ENCODE measurements at regions not wholly inside any gene's neighbourhood (a gene's known extent, or its start where the extent isn't known, plus 50 kb on each side); places are given as distances from the start of the nearest gene placed in this dataset.

DNA sequence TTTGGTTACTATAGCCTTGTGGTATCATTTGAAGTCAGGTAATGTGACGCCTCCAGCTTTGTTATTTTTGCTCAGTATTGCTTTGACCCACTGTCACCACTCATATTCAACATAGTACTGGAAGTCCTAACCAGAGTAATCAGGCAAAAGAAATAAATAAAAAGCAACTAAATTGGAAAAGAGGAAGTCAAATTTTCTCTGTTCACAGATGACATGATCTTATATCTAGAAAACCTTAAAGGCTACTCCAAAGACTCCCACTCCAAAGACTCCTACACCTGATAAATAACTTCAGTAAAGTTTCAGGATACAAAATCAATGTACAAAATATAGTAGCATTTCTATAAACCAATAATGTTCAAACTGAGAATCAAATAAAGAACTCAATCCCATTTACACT is 348.6 kb downstream of the CXXC4 start:
- H3K9me3 Mint-ChIP-seq, result peaks cover 14% of the 10 kb centered on the region
- no peaks in the 10 kb centered on the region for H3K4me1 Mint-ChIP-seq (ENCODE audit: low read depth in 2 of 2)
- no peaks in the 10 kb centered on the region for H3K27me3 Mint-ChIP-seq

DNA sequence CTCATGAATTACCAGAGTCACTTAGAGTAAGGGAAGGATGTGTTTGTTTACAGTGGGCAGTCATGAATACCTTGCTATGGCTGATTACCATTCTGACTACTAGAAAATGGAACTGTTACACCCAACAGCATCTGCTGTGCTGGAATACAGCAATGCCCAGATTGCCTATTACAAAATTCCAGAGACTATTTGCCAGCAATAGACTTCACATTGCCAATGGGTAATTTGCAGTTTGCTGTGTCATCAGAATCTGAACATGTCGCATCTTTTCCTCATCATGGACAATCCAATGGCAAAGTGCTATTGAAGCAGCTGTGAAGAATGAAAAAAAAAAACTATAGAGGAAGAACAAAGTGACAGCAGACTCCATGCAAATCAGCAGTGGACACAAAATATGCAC is 356.6 kb downstream of the CXXC4 start:
- ATAC-seq (no peak), DNase-seq (ENCODE audit: low spot score) (no peak)
- H3K27ac Mint-ChIP-seq, result no peak overlapping the region
- no peaks in the 10 kb centered on the region for H3K36me3 Mint-ChIP-seq
- no peaks in the 10 kb centered on the region for H3K27me3 Mint-ChIP-seq
- peaks cover 21% of the 10 kb centered on the region for H3K9me3 Mint-ChIP-seq
- no peak overlapping the region for H3K4me3 Mint-ChIP-seq
- no peaks in the 10 kb centered on the region for H3K4me1 Mint-ChIP-seq (ENCODE audit: low read depth in 2 of 2)

More for the DNA sequence above, 348.6 kb downstream of the CXXC4 start:
- no peak overlapping the region for H3K27ac Mint-ChIP-seq
- ATAC-seq, result no peak
- no peak overlapping the region for H3K4me3 Mint-ChIP-seq
- DNase-seq (ENCODE audit: low spot score), result no peak
- no peaks in the 10 kb centered on the region for H3K36me3 Mint-ChIP-seq

- Mint-ChIP-seq H3K27ac (no peak overlapping the region), H3K4me3 (no peak overlapping the region), H3K4me1 (ENCODE audit: low read depth in 2 of 2) (no peaks in the 10 kb centered on the region), H3K36me3 (no peaks in the 10 kb centered on the region), H3K9me3 (peaks cover 12% of the 10 kb centered on the region), H3K27me3 (no peaks in the 10 kb centered on the region)
- ATAC-seq, result no peak
- DNase-seq (ENCODE audit: low spot score), result no peak
Observed at GRCh38 chr4:104129243-104129642, 365.5 kb downstream of the CXXC4 start.

- DNase-seq (ENCODE audit: low spot score), result no peak
- Mint-ChIP-seq H3K27ac (no peak overlapping the region), H3K36me3 (no peaks in the 10 kb centered on the region), H3K4me3 (no peak overlapping the region), H3K9me3 (peaks cover 12% of the 10 kb centered on the region), H3K27me3 (no peaks in the 10 kb centered on the region), H3K4me1 (ENCODE audit: low read depth in 2 of 2) (no peaks in the 10 kb centered on the region)
- ATAC-seq, result no peak
Observed at GRCh38 chr4:104128850-104129213, 365.9 kb downstream of the CXXC4 start.

GRCh38 chr4:104128031-104128849 is 366.5 kb downstream of the CXXC4 start:
- no peaks in the 10 kb centered on the region for H3K36me3 Mint-ChIP-seq
- H3K27ac Mint-ChIP-seq, result no peak overlapping the region
- ATAC-seq (no peak), DNase-seq (ENCODE audit: low spot score) (no peak)
- peaks cover 14% of the 10 kb centered on the region for H3K9me3 Mint-ChIP-seq
- no peaks in the 10 kb centered on the region for H3K27me3 Mint-ChIP-seq
- no peak overlapping the region for H3K4me3 Mint-ChIP-seq
- no peaks in the 10 kb centered on the region for H3K4me1 Mint-ChIP-seq (ENCODE audit: low read depth in 2 of 2)

DNA sequence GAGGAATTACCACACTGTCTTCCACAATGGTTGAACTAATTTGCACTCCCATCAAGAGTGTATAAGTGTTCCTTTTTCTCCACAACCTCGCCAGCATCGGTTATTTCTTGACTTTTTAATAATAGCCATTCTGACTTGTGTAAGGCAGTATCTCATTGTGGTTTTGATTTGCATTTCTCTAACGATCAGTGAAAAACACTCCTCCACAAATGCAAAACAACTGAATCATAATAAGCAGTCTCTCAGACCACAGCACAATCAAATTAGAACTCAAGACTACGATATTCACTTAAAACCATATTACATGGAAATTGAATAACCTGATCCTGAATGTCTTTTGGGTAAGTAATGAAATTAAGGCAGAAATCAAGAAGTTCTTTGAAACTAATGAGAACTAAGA is 371.7 kb downstream of the CXXC4 start:
- no peak overlapping the region for H3K4me3 Mint-ChIP-seq
- H3K27ac Mint-ChIP-seq, result no peak overlapping the region
- no peaks in the 10 kb centered on the region for H3K27me3 Mint-ChIP-seq
- no peaks in the 10 kb centered on the region for H3K36me3 Mint-ChIP-seq
- ATAC-seq (no peak), DNase-seq (ENCODE audit: low spot score) (no peak)
- no peaks in the 10 kb centered on the region for H3K4me1 Mint-ChIP-seq (ENCODE audit: low read depth in 2 of 2)
- H3K9me3 Mint-ChIP-seq, result peaks cover 21% of the 10 kb centered on the region

GRCh38 chr4:104117776-104118175 is 376.9 kb downstream of the CXXC4 start:
- H3K4me3 Mint-ChIP-seq, result no peak overlapping the region
- no peaks in the 10 kb centered on the region for H3K27me3 Mint-ChIP-seq
- H3K27ac Mint-ChIP-seq, result no peak overlapping the region
- no peak for DNase-seq (ENCODE audit: low spot score)
- peaks cover 18% of the 10 kb centered on the region for H3K9me3 Mint-ChIP-seq
- H3K4me1 Mint-ChIP-seq (ENCODE audit: low read depth in 2 of 2), result no peaks in the 10 kb centered on the region
- H3K36me3 Mint-ChIP-seq, result peaks cover 5% of the 10 kb centered on the region
- no peak for ATAC-seq

GRCh38 chr4:104113850-104114249 is 380.8 kb downstream of the CXXC4 start:
- Mint-ChIP-seq H3K4me1 (ENCODE audit: low read depth in 2 of 2) (no peaks in the 10 kb centered on the region), H3K27me3 (no peaks in the 10 kb centered on the region), H3K36me3 (peaks cover 5% of the 10 kb centered on the region), H3K9me3 (peaks cover 9% of the 10 kb centered on the region), H3K27ac (no peak overlapping the region), H3K4me3 (no peak overlapping the region)
- ATAC-seq (no peak), DNase-seq (ENCODE audit: low spot score) (no peak)

DNA sequence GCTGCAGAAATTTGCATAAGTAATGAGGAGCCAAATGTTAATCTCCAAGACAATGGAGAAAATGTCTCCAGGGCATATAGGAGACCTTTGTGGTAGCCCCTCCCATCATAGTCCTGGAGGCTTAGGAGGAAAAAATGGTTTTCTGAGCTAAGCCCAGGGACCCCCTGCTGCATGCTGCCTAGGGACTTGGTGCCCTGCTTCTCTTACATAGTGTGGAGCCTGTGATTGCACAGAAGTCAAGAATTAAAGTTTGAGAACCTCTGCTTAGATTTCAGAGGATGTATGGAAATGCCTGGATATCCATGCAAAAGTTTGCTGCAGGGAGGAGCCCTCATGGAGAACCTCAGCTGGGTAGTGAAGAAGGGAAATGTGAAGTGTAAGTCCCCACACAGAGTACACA is 379.4 kb upstream of the TACR3 start:
- no peaks in the 10 kb centered on the region for H3K4me1 Mint-ChIP-seq (ENCODE audit: low read depth in 2 of 2)

GRCh38 chr4:104093247-104093646 is 373.5 kb upstream of the TACR3 start:
- ATAC-seq (no peak), DNase-seq (ENCODE audit: low spot score) (no peak)
- Mint-ChIP-seq H3K9me3 (peaks cover 30% of the 10 kb centered on the region), H3K36me3 (peaks cover 4% of the 10 kb centered on the region), H3K4me3 (no peak overlapping the region), H3K4me1 (ENCODE audit: low read depth in 2 of 2) (no peaks in the 10 kb centered on the region), H3K27me3 (no peaks in the 10 kb centered on the region), H3K27ac (no peak overlapping the region)

More for the DNA sequence above, 379.4 kb upstream of the TACR3 start:
- no peak overlapping the region for H3K4me3 Mint-ChIP-seq
- H3K27ac Mint-ChIP-seq, result no peak overlapping the region
- H3K36me3 Mint-ChIP-seq, result peaks cover 4% of the 10 kb centered on the region
- H3K9me3 Mint-ChIP-seq, result peaks cover 29% of the 10 kb centered on the region
- DNase-seq (ENCODE audit: low spot score) (no peak), ATAC-seq (no peak)
- H3K27me3 Mint-ChIP-seq, result no peaks in the 10 kb centered on the region

DNA sequence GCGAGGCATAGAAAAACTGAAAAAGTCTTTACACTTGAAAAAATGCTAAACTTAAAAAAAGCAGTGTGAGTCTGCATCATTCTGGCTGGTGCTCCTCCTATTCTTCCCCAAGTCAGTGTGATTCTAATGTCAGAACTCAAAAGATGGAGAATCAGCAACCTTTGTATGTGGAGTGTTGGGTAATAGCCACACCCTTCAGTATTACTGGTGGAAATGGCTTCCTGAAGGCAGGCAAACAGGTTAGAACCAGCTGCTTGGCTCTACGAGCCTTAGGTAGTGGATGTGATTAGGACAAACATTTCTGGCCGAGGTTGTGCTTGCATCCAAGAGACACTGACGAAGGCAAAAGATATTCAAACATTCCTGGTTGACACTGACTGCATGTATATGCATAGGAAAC is 353.4 kb upstream of the TACR3 start:
- ATAC-seq, result no peak
- H3K27me3 Mint-ChIP-seq, result no peaks in the 10 kb centered on the region
- H3K9me3 Mint-ChIP-seq, result no peaks in the 10 kb centered on the region
- no peaks in the 10 kb centered on the region for H3K36me3 Mint-ChIP-seq
- no peaks in the 10 kb centered on the region for H3K4me1 Mint-ChIP-seq (ENCODE audit: low read depth in 2 of 2)
- no peak overlapping the region for H3K27ac Mint-ChIP-seq
- H3K4me3 Mint-ChIP-seq, result no peak overlapping the region
- no peak for DNase-seq (ENCODE audit: low spot score)

DNA sequence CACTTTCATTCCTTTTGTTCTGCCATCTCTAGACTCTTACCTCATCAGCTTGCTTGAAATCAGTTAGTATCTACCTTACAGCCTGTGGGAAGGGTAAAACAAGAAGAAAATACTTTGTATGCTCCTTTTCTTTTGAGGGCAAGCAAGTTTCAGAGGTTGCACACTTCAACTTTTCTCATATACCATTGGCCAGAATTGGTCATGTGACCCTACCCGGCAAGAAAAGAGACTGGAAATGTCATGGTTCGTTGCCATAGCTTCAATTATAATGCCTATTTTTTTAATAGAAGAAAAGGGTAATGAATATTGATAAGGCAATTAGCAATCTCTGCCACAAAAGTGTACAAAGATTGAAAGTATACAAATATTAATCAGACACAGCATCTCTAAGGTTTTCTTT is 346.7 kb upstream of the TACR3 start:
- no peaks in the 10 kb centered on the region for H3K4me1 Mint-ChIP-seq (ENCODE audit: low read depth in 2 of 2)
- no peak for DNase-seq (ENCODE audit: low spot score)
- H3K36me3 Mint-ChIP-seq, result no peaks in the 10 kb centered on the region
- no peaks in the 10 kb centered on the region for H3K27me3 Mint-ChIP-seq
- no peak for ATAC-seq
- H3K9me3 Mint-ChIP-seq, result no peaks in the 10 kb centered on the region
- H3K27ac Mint-ChIP-seq, result no peak overlapping the region
- H3K4me3 Mint-ChIP-seq, result no peak overlapping the region

DNA sequence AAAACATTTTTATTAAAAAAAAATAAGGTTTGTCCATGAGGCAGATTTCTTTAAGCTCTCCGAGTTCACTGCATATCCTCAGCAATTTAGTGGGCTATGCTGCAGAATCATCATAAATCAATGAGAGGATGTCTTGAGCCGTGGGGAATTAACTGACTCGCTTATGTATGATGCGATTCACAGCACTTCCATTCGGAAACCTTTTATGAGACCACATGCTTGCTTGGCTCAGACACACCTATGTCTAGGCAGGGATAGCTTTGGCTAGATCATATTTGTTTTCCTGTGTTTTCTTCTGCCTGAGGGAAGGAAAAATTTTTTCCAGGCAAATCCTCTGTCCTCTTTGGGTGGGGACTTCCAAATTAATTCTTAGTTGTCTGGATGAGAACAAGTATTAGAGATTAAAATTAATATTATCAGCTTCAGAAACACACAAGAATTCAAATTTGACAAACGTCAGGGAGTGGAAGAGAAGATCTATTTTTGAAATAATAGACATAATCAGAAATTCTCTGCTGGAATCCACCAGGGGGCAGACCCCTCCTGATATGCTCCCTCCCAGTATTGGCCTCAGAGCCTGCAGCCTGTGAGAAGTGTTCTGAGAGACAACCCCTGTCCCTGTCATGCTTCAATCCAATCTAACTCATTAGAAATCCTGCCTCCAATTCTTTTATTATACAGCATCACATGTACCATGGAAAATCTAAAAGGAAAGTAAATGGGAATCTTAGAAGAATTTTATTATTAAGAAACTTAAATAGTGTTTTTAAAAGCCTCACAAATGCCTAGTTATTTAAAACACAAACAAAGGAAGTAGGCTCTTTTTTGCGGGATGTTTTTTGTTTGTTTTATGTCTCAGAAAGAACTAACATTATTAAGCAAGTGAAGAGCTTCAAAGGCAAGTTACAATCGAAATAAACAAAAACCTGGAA is 345.1 kb upstream of the TACR3 start:
- Mint-ChIP-seq H3K9me3 (peaks cover 3% of the 10 kb centered on the region), H3K4me3 (no peak overlapping the region), H3K27me3 (no peaks in the 10 kb centered on the region), H3K4me1 (ENCODE audit: low read depth in 2 of 2) (no peaks in the 10 kb centered on the region), H3K27ac (no peak overlapping the region), H3K36me3 (no peaks in the 10 kb centered on the region)
- DNase-seq (ENCODE audit: low spot score) (no peak), ATAC-seq (no peak)

DNA sequence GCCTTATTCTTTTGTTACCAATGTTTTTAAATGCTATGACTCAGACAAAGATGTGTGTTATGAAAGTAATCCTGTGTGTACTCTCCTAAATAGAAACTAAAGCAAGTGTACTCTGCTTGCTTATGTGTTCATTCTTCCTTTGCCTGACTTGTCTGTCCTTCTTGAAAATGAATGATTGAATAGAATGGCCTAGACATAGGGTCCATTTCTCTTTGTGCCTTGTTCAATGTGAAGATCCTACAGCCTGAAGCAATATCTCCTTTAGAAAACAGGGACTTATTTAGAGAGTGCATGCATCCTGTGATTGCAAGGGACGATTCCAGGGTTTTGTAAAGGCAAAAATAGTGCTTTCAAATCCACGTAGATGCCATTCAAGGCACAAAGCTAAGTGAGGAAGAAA is 343.6 kb upstream of the TACR3 start:
- Mint-ChIP-seq H3K27ac (no peak overlapping the region), H3K4me1 (ENCODE audit: low read depth in 2 of 2) (no peaks in the 10 kb centered on the region), H3K4me3 (no peak overlapping the region), H3K36me3 (no peaks in the 10 kb centered on the region), H3K27me3 (no peaks in the 10 kb centered on the region), H3K9me3 (peaks cover 3% of the 10 kb centered on the region)
- DNase-seq (ENCODE audit: low spot score) (no peak), ATAC-seq (no peak)
